ENCODE measurements at regions not wholly inside any gene's neighbourhood (a gene's known extent, or its start where the extent isn't known, plus 50 kb on each side); places are given as distances from the start of the nearest gene placed in this dataset.
"Not testable (repeated sequence)": the region's sequence is repeated elsewhere in the genome, so short reads cannot be mapped to it uniquely, and the experiment has no call there.

- DNase-seq, result no peak
These were observed 100.5 kb downstream of the AREG start for GRCh38 chr4:74545448-74545847.

GRCh38 chr4:74546057-74546456, 101.1 kb downstream of the AREG start:
- DNase-seq, result no peak

- DNase-seq, result no peak
These were observed 102.1 kb downstream of the AREG start for GRCh38 chr4:74547042-74547441.

- DNase-seq, result no peak
These were observed 103.6 kb downstream of the AREG start for GRCh38 chr4:74548561-74548960.

- DNase-seq, result no peak
These were observed 105.0 kb downstream of the AREG start for GRCh38 chr4:74549936-74550335.

GRCh38 chr4:74555231-74555630, 110.3 kb downstream of the AREG start:
- no peak for DNase-seq

GRCh38 chr4:74555843-74556242, 110.9 kb downstream of the AREG start:
- no peak for DNase-seq

- no peak for DNase-seq
These were observed 114.9 kb downstream of the AREG start for GRCh38 chr4:74559853-74560252.

- no peak for DNase-seq
These were observed 123.0 kb downstream of the AREG start for GRCh38 chr4:74567981-74568380.

- no peak for DNase-seq
These were observed 125.2 kb downstream of the AREG start for GRCh38 chr4:74570095-74570494.

- no peak for DNase-seq
These were observed 133.4 kb downstream of the AREG start for GRCh38 chr4:74578329-74578728.

- DNase-seq, result not testable (repeated sequence)
These were observed 133.9 kb downstream of the AREG start for GRCh38 chr4:74578865-74579264.

GRCh38 chr4:74583089-74583700, 138.3 kb downstream of the AREG start:
- no peak for DNase-seq

- no peak for DNase-seq
These were observed 138.8 kb downstream of the AREG start for GRCh38 chr4:74583757-74584156.

- DNase-seq, result no peak
These were observed 143.4 kb downstream of the AREG start for GRCh38 chr4:74588350-74588749.

- no peak for DNase-seq
These were observed 145.5 kb downstream of the AREG start for GRCh38 chr4:74590476-74590875.

- no peak for DNase-seq
These were observed 153.8 kb downstream of the AREG start for GRCh38 chr4:74598611-74599325.

- DNase-seq, result no peak
These were observed 158.2 kb downstream of the AREG start for GRCh38 chr4:74603186-74603585.

GRCh38 chr4:74608151-74608949, 163.4 kb downstream of the AREG start:
- no peak for DNase-seq

- DNase-seq, result no peak
These were observed 165.6 kb downstream of the AREG start for GRCh38 chr4:74610491-74610890.

GRCh38 chr4:74612837-74613236, 167.9 kb downstream of the AREG start:
- no peak for DNase-seq

GRCh38 chr4:74613266-74613665, 168.3 kb downstream of the AREG start:
- DNase-seq, result no peak

- DNase-seq, result no peak
These were observed 170.5 kb downstream of the AREG start for GRCh38 chr4:74615411-74615810.

- DNase-seq, result no peak
These were observed 173.2 kb downstream of the AREG start for GRCh38 chr4:74618166-74618565.
